ENCODE measurements at regions not wholly inside any gene's neighbourhood (a gene's known extent, or its start where the extent isn't known, plus 50 kb on each side); places are given as distances from the start of the nearest gene placed in this dataset.

DNA sequence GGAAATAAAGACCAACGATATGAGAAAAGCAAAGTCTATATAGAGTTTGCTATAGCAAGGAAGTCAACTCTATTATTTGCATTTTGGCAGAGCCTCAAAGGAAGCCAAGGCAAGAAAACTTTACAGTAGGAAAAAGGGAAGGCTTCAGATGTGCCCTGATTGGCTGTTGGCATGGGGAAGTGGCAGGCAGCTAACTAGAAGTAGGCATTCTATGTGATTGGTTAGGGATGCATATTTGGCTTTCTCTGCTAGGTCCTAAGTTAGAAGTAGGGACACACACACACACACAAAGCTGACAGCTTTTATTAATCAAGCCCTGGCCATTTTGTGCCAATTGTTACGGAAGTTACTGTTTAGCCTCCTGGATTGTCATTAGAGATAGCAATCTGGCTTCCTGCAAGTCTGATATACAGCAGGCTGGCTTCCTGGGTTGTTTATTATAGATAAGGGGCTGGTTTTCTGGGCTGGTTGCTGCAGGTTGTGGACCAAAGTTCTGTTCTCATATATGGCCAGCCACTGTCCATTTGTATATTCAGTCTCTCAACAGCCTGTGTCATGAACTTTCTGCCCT lies 308.1 kb upstream of the GRAMD2B start:
- TF ChIP-seq, protein P1, sequence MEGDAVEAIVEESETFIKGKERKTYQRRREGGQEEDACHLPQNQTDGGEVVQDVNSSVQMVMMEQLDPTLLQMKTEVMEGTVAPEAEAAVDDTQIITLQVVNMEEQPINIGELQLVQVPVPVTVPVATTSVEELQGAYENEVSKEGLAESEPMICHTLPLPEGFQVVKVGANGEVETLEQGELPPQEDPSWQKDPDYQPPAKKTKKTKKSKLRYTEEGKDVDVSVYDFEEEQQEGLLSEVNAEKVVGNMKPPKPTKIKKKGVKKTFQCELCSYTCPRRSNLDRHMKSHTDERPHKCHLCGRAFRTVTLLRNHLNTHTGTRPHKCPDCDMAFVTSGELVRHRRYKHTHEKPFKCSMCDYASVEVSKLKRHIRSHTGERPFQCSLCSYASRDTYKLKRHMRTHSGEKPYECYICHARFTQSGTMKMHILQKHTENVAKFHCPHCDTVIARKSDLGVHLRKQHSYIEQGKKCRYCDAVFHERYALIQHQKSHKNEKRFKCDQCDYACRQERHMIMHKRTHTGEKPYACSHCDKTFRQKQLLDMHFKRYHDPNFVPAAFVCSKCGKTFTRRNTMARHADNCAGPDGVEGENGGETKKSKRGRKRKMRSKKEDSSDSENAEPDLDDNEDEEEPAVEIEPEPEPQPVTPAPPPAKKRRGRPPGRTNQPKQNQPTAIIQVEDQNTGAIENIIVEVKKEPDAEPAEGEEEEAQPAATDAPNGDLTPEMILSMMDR (IDR thresholded peaks at IDR 0.05), result no peak
- TF ChIP-seq POLR2A (IDR thresholded peaks at IDR 0.05; ENCODE audit: low read depth) (no peak), POLR2AphosphoS5 (IDR thresholded peaks at IDR 0.05) (no peak)

Measured in esophagus muscularis mucosa (tissue), 3 donors.